Endothelial cell (in vitro differentiated cells): ENCODE measurements at regions not wholly inside any gene's neighbourhood (a gene's known extent, or its start where the extent isn't known, plus 50 kb on each side); places are given as distances from the start of the nearest gene placed in this dataset.

ENCODE experiments used
- DNase-seq: peaks from one replicate; pipeline ENCODE4 v3.0.0; 2021; ENCODE audit warnings: low spot score
- H3K27ac Mint-ChIP-seq: one replicate; pipeline ENCODE4 v1.8.0; 2021; ENCODE audit warnings: mixed read lengths, inconsistent platforms; ENCODE audit not compliant: unreplicated experiment
- H3K27me3 Mint-ChIP-seq: one replicate; pipeline ENCODE4 v1.8.0; 2021; ENCODE audit warnings: mild to moderate bottlenecking, moderate library complexity, mixed read lengths, inconsistent platforms; ENCODE audit not compliant: unreplicated experiment
- H3K36me3 Mint-ChIP-seq: one replicate; pipeline ENCODE4 v1.8.0; 2021; ENCODE audit warnings: mild to moderate bottlenecking, low read depth, mixed read lengths, inconsistent platforms; ENCODE audit not compliant: unreplicated experiment
- H3K4me1 Mint-ChIP-seq: one replicate; pipeline ENCODE4 v1.8.0; 2021; ENCODE audit warnings: mild to moderate bottlenecking, mixed read lengths, inconsistent platforms; ENCODE audit not compliant: unreplicated experiment
- H3K4me3 Mint-ChIP-seq: one replicate; pipeline ENCODE4 v1.8.0; 2021; ENCODE audit warnings: mild to moderate bottlenecking, mixed read lengths, inconsistent platforms; ENCODE audit not compliant: unreplicated experiment
- H3K9me3 Mint-ChIP-seq: one replicate; pipeline ENCODE4 v1.8.0; 2021; ENCODE audit warnings: mixed read lengths, inconsistent platforms; ENCODE audit not compliant: unreplicated experiment
- TF ChIP-seq, protein P1 (sequence below): fragments of 200-600 bp; sonication (generic); IDR thresholded peaks from one replicate; pipeline ENCODE4 v1.5.0; 2021; ENCODE audit warnings: antibody characterized with exemption; ENCODE audit not compliant: unreplicated experiment

DNA sequence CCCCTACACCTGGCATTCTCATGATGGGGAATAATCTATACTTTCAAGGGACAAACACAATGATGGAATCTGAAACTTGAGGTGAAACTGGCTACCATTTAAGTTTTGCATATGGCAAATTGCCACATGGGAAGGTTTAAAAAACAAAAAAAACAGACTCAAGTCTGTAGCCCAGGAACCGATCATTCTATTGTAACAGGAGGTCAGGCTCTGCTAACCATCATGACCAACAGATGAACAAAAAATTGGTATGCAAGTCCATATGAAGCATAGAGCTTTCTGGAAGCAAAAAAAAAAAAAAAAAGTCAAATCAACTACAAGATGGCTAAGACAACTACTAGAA lies 594.3 kb upstream of the DIPK2B start:
- TF ChIP-seq, protein P1, sequence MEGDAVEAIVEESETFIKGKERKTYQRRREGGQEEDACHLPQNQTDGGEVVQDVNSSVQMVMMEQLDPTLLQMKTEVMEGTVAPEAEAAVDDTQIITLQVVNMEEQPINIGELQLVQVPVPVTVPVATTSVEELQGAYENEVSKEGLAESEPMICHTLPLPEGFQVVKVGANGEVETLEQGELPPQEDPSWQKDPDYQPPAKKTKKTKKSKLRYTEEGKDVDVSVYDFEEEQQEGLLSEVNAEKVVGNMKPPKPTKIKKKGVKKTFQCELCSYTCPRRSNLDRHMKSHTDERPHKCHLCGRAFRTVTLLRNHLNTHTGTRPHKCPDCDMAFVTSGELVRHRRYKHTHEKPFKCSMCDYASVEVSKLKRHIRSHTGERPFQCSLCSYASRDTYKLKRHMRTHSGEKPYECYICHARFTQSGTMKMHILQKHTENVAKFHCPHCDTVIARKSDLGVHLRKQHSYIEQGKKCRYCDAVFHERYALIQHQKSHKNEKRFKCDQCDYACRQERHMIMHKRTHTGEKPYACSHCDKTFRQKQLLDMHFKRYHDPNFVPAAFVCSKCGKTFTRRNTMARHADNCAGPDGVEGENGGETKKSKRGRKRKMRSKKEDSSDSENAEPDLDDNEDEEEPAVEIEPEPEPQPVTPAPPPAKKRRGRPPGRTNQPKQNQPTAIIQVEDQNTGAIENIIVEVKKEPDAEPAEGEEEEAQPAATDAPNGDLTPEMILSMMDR: no peak
- Mint-ChIP-seq H3K9me3 (no peaks in the 10 kb centered on the region), H3K27ac (no peak overlapping the region), H3K27me3 (no peaks in the 10 kb centered on the region), H3K4me1 (no peaks in the 10 kb centered on the region), H3K36me3 (no peaks in the 10 kb centered on the region), H3K4me3 (no peak overlapping the region)
- DNase-seq: no peak

DNA sequence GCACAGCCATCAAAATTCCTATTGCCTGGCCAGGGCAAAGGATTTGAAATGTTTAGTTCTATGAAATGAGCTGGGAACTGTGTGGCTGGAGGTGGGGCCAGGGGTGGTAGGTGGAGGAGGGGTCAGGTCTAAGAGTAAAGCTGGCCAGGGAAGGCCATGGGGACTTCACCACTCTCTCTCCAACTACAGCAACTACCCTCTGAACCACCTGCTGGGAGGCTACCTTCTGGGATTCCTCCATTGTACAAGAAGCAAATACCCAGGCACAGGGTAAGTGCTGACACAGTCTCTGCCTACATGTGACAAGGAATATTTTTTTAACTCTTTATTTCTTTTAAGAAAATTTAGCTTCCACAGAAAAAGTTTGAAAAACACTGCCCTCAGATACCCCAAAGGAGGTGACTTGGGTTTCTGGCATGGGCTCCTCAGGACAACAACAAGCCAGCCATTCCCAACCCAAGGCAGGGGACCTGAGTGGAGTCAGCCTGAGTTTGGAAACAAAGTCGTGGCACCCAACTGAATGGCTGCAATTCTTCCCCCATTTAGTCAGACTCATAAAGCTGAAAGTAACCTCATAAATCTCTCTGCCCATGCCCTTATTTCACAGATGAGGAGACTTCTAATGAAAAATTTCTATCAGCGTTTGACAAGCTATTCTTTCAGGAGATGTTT lies 593.8 kb upstream of the DIPK2B start:
- Mint-ChIP-seq H3K27ac (no peak overlapping the region), H3K4me1 (no peaks in the 10 kb centered on the region), H3K27me3 (no peaks in the 10 kb centered on the region), H3K36me3 (no peaks in the 10 kb centered on the region), H3K4me3 (no peak overlapping the region), H3K9me3 (no peaks in the 10 kb centered on the region)
- TF ChIP-seq, protein P1: no peak
- no peak for DNase-seq

DNA sequence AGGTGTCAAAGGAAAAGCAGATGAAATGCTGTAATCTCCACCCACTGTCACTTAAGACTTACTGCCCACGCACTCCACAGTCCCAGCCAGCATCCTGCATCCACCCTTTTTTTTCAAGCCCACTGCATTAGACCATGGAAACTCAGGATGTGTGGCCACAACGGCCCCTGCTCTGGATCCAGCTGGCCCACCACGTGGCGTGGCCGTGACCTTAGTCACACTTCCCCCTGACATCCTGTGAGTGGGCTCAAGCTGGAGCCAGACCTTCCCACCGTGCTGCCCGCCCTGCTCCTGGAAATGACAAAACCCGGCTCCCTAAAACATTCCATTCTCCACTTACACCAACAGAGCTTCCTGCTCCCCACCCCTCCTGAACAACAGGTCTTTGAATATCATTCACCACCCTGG lies 588.3 kb upstream of the DIPK2B start:
- peak overlapping the region; percentile 72 for H3K27ac Mint-ChIP-seq
- DNase-seq: no peak
- H3K27me3 Mint-ChIP-seq: peaks cover 2% of the 10 kb centered on the region
- H3K4me3 Mint-ChIP-seq: no peak overlapping the region
- no peaks in the 10 kb centered on the region for H3K9me3 Mint-ChIP-seq
- peaks cover 19% of the 10 kb centered on the region for H3K4me1 Mint-ChIP-seq
- TF ChIP-seq, protein P1: no peak
- no peaks in the 10 kb centered on the region for H3K36me3 Mint-ChIP-seq

DNA sequence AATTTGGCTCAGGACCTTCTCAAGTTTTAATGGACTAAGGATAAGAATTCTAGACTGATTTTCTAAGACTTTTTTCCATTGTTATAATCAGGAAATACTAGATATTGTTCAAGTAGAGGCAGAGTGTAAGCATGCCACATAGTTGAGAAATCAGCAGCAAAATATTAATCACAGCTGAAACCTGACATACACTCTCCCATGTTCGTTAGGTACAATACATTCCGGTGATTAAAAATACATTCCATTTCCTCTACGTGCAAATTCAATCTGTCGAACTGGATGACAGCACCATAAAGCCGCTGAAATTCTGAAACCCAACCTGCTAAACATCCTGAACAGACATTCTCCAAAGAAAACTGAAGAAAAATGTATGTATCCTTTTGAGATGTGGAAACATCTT lies 587.6 kb upstream of the DIPK2B start:
- Mint-ChIP-seq H3K27me3 (peaks cover 2% of the 10 kb centered on the region), H3K27ac (no peak overlapping the region), H3K4me1 (peaks cover 23% of the 10 kb centered on the region), H3K36me3 (no peaks in the 10 kb centered on the region), H3K4me3 (no peak overlapping the region), H3K9me3 (no peaks in the 10 kb centered on the region)
- TF ChIP-seq, protein P1: no peak
- no peak for DNase-seq

DNA sequence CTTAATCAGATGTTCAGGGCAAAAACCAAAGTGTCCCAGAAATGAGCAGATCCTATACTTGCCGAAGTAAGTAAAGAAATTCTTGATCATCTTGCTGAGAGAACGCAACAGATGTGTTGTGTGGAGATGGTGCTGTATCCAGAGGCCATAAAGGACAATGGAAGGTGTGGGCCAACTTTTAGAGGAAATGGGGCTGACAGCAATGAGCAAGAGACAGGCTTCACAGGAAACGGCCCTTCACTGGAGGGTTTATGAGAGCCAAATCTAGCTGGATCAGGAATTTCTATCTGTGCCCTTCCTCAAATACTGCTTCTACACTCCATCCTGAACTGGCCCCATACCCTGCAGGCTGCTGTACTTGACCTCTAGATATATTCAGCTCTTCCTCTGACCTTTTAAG lies 583.9 kb upstream of the DIPK2B start:
- H3K36me3 Mint-ChIP-seq: peaks cover 3% of the 10 kb centered on the region
- TF ChIP-seq, protein P1: no peak

More for the DNA sequence above, 583.9 kb upstream of the DIPK2B start:
- Mint-ChIP-seq H3K4me1 (peaks cover 35% of the 10 kb centered on the region), H3K27ac (no peak overlapping the region), H3K9me3 (no peaks in the 10 kb centered on the region), H3K4me3 (no peak overlapping the region), H3K27me3 (peaks cover 2% of the 10 kb centered on the region)
- no peak for DNase-seq
